ENCODE measurements at regions not wholly inside any gene's neighbourhood (a gene's known extent, or its start where the extent isn't known, plus 50 kb on each side); places are given as distances from the start of the nearest gene placed in this dataset.
"Not testable (repeated sequence)": the region's sequence is repeated elsewhere in the genome, so short reads cannot be mapped to it uniquely, and the experiment has no call there.

- TF ChIP-seq, protein P1, sequence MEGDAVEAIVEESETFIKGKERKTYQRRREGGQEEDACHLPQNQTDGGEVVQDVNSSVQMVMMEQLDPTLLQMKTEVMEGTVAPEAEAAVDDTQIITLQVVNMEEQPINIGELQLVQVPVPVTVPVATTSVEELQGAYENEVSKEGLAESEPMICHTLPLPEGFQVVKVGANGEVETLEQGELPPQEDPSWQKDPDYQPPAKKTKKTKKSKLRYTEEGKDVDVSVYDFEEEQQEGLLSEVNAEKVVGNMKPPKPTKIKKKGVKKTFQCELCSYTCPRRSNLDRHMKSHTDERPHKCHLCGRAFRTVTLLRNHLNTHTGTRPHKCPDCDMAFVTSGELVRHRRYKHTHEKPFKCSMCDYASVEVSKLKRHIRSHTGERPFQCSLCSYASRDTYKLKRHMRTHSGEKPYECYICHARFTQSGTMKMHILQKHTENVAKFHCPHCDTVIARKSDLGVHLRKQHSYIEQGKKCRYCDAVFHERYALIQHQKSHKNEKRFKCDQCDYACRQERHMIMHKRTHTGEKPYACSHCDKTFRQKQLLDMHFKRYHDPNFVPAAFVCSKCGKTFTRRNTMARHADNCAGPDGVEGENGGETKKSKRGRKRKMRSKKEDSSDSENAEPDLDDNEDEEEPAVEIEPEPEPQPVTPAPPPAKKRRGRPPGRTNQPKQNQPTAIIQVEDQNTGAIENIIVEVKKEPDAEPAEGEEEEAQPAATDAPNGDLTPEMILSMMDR (IDR thresholded peaks at IDR 0.05; ENCODE audit: extremely low read depth in 1 of 2, insufficient read depth in 1 of 2, low read depth in 1 of 2, low read length in 2 of 2): not testable (repeated sequence)
- TF ChIP-seq POLR2A (IDR thresholded peaks at IDR 0.05; ENCODE audit: low read depth, low read length): not testable (repeated sequence)
Observed at GRCh38 chr2:89296820-89297398, 605.4 kb downstream of the RPIA start.
